ENCODE measurements at regions not wholly inside any gene's neighbourhood (a gene's known extent, or its start where the extent isn't known, plus 50 kb on each side); places are given as distances from the start of the nearest gene placed in this dataset.

DNA sequence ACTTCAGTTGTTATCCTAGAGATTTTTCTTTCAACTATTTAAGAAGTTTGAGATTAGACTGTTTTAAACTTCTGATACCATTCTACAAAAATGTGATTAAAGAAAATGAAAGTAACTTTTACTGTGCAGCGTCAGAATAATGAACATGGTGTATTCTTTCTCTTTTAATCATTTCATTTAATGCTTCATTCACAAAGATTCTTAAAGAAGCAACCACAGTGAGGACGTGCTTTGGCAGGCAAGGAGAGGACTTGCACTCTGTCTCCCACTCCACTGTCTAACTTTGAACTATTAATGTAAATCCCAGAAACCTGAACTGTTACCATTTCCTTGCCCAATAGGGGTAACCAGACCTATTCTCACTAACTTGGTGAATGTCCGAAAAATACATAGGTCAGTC, 137.0 kb downstream of the KCNRG start:
- TF ChIP-seq, protein P1, sequence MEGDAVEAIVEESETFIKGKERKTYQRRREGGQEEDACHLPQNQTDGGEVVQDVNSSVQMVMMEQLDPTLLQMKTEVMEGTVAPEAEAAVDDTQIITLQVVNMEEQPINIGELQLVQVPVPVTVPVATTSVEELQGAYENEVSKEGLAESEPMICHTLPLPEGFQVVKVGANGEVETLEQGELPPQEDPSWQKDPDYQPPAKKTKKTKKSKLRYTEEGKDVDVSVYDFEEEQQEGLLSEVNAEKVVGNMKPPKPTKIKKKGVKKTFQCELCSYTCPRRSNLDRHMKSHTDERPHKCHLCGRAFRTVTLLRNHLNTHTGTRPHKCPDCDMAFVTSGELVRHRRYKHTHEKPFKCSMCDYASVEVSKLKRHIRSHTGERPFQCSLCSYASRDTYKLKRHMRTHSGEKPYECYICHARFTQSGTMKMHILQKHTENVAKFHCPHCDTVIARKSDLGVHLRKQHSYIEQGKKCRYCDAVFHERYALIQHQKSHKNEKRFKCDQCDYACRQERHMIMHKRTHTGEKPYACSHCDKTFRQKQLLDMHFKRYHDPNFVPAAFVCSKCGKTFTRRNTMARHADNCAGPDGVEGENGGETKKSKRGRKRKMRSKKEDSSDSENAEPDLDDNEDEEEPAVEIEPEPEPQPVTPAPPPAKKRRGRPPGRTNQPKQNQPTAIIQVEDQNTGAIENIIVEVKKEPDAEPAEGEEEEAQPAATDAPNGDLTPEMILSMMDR (IDR thresholded peaks at IDR 0.05; ENCODE audit: insufficient read depth, low read depth, low read length), result no peak
- no peak for TF ChIP-seq EZH2 (IDR thresholded peaks at IDR 0.05; ENCODE audit: insufficient read depth, low read length)

All from astrocyte (in vitro differentiated cells and primary cell).